ENCODE measurements at regions not wholly inside any gene's neighbourhood (a gene's known extent, or its start where the extent isn't known, plus 50 kb on each side); places are given as distances from the start of the nearest gene placed in this dataset.

DNA sequence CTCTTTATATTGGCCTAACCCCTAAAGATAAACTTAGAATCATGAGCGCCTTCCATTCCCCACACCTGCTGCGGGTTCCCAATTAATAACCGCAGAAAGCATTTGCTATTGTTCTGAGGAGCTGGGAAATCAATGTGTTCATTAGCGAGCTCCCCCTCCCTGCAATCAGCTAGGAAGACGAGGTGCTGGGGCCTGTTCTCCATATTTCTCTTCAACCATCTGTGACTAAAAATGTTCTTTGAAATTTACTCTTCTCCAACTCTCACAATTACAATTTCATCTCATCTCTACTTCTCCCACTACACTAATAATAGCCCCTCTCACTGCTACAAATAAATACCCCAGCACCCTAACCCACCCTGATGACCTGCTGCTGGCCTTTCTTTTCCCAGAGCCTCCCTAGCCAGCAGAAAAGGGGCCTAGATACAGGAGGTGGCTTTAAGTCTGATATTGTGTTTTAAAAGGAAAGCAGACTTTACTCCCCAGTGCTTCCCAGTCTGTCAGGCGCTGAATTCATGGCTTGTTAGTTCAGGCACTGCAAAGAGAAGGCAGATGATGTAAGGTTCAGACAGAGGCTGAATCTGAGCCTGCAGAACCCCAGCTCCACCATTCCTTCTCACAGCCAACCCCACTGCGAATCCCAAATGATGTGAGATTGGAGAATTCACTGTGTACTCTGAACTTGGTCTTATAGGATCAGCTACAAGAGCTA is 477.5 kb upstream of the DAB1 start:
- TF ChIP-seq, protein P1, sequence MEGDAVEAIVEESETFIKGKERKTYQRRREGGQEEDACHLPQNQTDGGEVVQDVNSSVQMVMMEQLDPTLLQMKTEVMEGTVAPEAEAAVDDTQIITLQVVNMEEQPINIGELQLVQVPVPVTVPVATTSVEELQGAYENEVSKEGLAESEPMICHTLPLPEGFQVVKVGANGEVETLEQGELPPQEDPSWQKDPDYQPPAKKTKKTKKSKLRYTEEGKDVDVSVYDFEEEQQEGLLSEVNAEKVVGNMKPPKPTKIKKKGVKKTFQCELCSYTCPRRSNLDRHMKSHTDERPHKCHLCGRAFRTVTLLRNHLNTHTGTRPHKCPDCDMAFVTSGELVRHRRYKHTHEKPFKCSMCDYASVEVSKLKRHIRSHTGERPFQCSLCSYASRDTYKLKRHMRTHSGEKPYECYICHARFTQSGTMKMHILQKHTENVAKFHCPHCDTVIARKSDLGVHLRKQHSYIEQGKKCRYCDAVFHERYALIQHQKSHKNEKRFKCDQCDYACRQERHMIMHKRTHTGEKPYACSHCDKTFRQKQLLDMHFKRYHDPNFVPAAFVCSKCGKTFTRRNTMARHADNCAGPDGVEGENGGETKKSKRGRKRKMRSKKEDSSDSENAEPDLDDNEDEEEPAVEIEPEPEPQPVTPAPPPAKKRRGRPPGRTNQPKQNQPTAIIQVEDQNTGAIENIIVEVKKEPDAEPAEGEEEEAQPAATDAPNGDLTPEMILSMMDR (IDR thresholded peaks at IDR 0.05), result no peak
- no peak for TF ChIP-seq POLR2A (IDR thresholded peaks at IDR 0.05)
